ENCODE measurements at regions not wholly inside any gene's neighbourhood (a gene's known extent, or its start where the extent isn't known, plus 50 kb on each side); places are given as distances from the start of the nearest gene placed in this dataset.
"Not testable (repeated sequence)": the region's sequence is repeated elsewhere in the genome, so short reads cannot be mapped to it uniquely, and the experiment has no call there.

GRCh38 chr12:42716491-42716891, 126.9 kb upstream of the PRICKLE1 start:
- H4K20me1 ChIP-seq (ENCODE audit: control insufficient read depth, extremely low read depth, insufficient read depth, low read length) = no peaks in the 10 kb centered on the region
- H3K4me2 ChIP-seq (ENCODE audit: extremely low read depth, insufficient read depth, low read length) = no peak overlapping the region
- H3K4me3 ChIP-seq (replicated peaks in 1 of 4; ENCODE audit: control extremely low read depth in 1 of 4, insufficient read depth in 1 of 4, low read depth in 3 of 4, low read length in 4 of 4) = no peak overlapping the region
- no peaks in the 10 kb centered on the region for H3K9me3 ChIP-seq (ENCODE audit: control insufficient read depth, insufficient read depth, low read depth, low read length)
- peak; percentile 37 to 78 for DNase-seq (ENCODE audit: low read depth in 2 of 2)
- no peaks in the 10 kb centered on the region for H3K36me3 ChIP-seq (ENCODE audit: control insufficient read depth, insufficient read depth, low read length)
- H3K4me1 ChIP-seq (ENCODE audit: control insufficient read depth, extremely low read depth, insufficient read depth, low read length) = no peaks in the 10 kb centered on the region
- H3K9ac ChIP-seq (ENCODE audit: insufficient read depth, low read length) = no peak overlapping the region
- no peaks in the 10 kb centered on the region for H3K79me2 ChIP-seq (ENCODE audit: control insufficient read depth, insufficient read depth, low read length)
- no peaks in the 10 kb centered on the region for H3K27me3 ChIP-seq (ENCODE audit: control insufficient read depth, insufficient read depth, low read length)
- no peak overlapping the region for H2AFZ ChIP-seq (ENCODE audit: low read length)
- TF ChIP-seq EZH2 (IDR thresholded peaks at IDR 0.05; ENCODE audit: low read length, missing control alignments) = no peak
- TF ChIP-seq CTCF (conservative IDR thresholded peaks at IDR 0.05 in 1 of 2, IDR thresholded peaks at IDR 0.05 in 1 of 2; ENCODE audit: low read depth in 1 of 2, low read length in 2 of 2) = no peak
- no peak overlapping the region for H3K27ac ChIP-seq (ENCODE audit: insufficient read depth, low read length)

GRCh38 chr12:42713566-42713965, 124.0 kb upstream of the PRICKLE1 start:
- not testable (repeated sequence) for H3K27me3 ChIP-seq (ENCODE audit: control insufficient read depth, insufficient read depth, low read length); H3K9me3 ChIP-seq (ENCODE audit: control insufficient read depth, insufficient read depth, low read depth, low read length); H3K79me2 ChIP-seq (ENCODE audit: control insufficient read depth, insufficient read depth, low read length); H3K36me3 ChIP-seq (ENCODE audit: control insufficient read depth, insufficient read depth, low read length); H3K4me3 ChIP-seq (replicated peaks in 1 of 4; ENCODE audit: control extremely low read depth in 1 of 4, insufficient read depth in 1 of 4, low read depth in 3 of 4, low read length in 4 of 4); H3K9ac ChIP-seq (ENCODE audit: insufficient read depth, low read length); DNase-seq (ENCODE audit: low read depth in 2 of 2); H3K4me1 ChIP-seq (ENCODE audit: control insufficient read depth, extremely low read depth, insufficient read depth, low read length); H2AFZ ChIP-seq (ENCODE audit: low read length); H3K27ac ChIP-seq (ENCODE audit: insufficient read depth, low read length); H3K4me2 ChIP-seq (ENCODE audit: extremely low read depth, insufficient read depth, low read length); H4K20me1 ChIP-seq (ENCODE audit: control insufficient read depth, extremely low read depth, insufficient read depth, low read length)

- not testable (repeated sequence) for H3K9ac ChIP-seq (ENCODE audit: insufficient read depth, low read length); H3K4me3 ChIP-seq (replicated peaks in 1 of 4; ENCODE audit: control extremely low read depth in 1 of 4, insufficient read depth in 1 of 4, low read depth in 3 of 4, low read length in 4 of 4); H3K4me2 ChIP-seq (ENCODE audit: extremely low read depth, insufficient read depth, low read length); H2AFZ ChIP-seq (ENCODE audit: low read length); H3K79me2 ChIP-seq (ENCODE audit: control insufficient read depth, insufficient read depth, low read length); H4K20me1 ChIP-seq (ENCODE audit: control insufficient read depth, extremely low read depth, insufficient read depth, low read length); H3K36me3 ChIP-seq (ENCODE audit: control insufficient read depth, insufficient read depth, low read length); H3K4me1 ChIP-seq (ENCODE audit: control insufficient read depth, extremely low read depth, insufficient read depth, low read length); H3K27ac ChIP-seq (ENCODE audit: insufficient read depth, low read length); H3K27me3 ChIP-seq (ENCODE audit: control insufficient read depth, insufficient read depth, low read length); H3K9me3 ChIP-seq (ENCODE audit: control insufficient read depth, insufficient read depth, low read depth, low read length); DNase-seq (ENCODE audit: low read depth in 2 of 2)
Measured at GRCh38 chr12:42708374-42708773, 118.8 kb upstream of the PRICKLE1 start.

GRCh38 chr12:42707312-42708226, 118.0 kb upstream of the PRICKLE1 start:
- TF ChIP-seq CTCF (conservative IDR thresholded peaks at IDR 0.05 in 1 of 2, IDR thresholded peaks at IDR 0.05 in 1 of 2; ENCODE audit: low read depth in 1 of 2, low read length in 2 of 2) (no peak), EZH2 (IDR thresholded peaks at IDR 0.05; ENCODE audit: low read length, missing control alignments) (no peak)
- Histone ChIP-seq H2AFZ (ENCODE audit: low read length) (no peak overlapping the region), H3K79me2 (ENCODE audit: control insufficient read depth, insufficient read depth, low read length) (no peaks in the 10 kb centered on the region), H4K20me1 (ENCODE audit: control insufficient read depth, extremely low read depth, insufficient read depth, low read length) (no peaks in the 10 kb centered on the region), H3K9me3 (ENCODE audit: control insufficient read depth, insufficient read depth, low read depth, low read length) (no peaks in the 10 kb centered on the region), H3K9ac (ENCODE audit: insufficient read depth, low read length) (no peak overlapping the region), H3K4me1 (ENCODE audit: control insufficient read depth, extremely low read depth, insufficient read depth, low read length) (no peaks in the 10 kb centered on the region), H3K27me3 (ENCODE audit: control insufficient read depth, insufficient read depth, low read length) (no peaks in the 10 kb centered on the region), H3K36me3 (ENCODE audit: control insufficient read depth, insufficient read depth, low read length) (no peaks in the 10 kb centered on the region), H3K4me3 (replicated peaks in 1 of 4; ENCODE audit: control extremely low read depth in 1 of 4, insufficient read depth in 1 of 4, low read depth in 3 of 4, low read length in 4 of 4) (no peak overlapping the region), H3K27ac (ENCODE audit: insufficient read depth, low read length) (no peak overlapping the region), H3K4me2 (ENCODE audit: extremely low read depth, insufficient read depth, low read length) (no peak overlapping the region)
- no peak for DNase-seq (ENCODE audit: low read depth in 2 of 2)

Measured in fibroblast of lung (primary cell).